Glutamatergic neuron (in vitro differentiated cells): ENCODE measurements at regions not wholly inside any gene's neighbourhood (a gene's known extent, or its start where the extent isn't known, plus 50 kb on each side); places are given as distances from the start of the nearest gene placed in this dataset.

ENCODE experiments used
- DNase-seq: peaks from one replicate; pipeline ENCODE4 v3.0.0; 2022
- H3K27ac Mint-ChIP-seq: one replicate; pipeline ENCODE4 v1.8.0; 2020; ENCODE audit warnings: mild to moderate bottlenecking, mixed read lengths, inconsistent platforms; ENCODE audit not compliant: unreplicated experiment
- H3K27me3 Mint-ChIP-seq: one replicate; pipeline ENCODE4 v1.8.0; 2020; ENCODE audit warnings: mild to moderate bottlenecking, moderate library complexity, mixed read lengths, inconsistent platforms; ENCODE audit not compliant: unreplicated experiment
- H3K36me3 Mint-ChIP-seq: one replicate; pipeline ENCODE4 v1.8.0; 2020; ENCODE audit warnings: mild to moderate bottlenecking, mixed read lengths, inconsistent platforms; ENCODE audit not compliant: unreplicated experiment
- H3K4me1 Mint-ChIP-seq: one replicate; pipeline ENCODE4 v1.8.0; 2020; ENCODE audit warnings: mild to moderate bottlenecking, low read depth, mixed read lengths, inconsistent platforms; ENCODE audit not compliant: unreplicated experiment
- H3K4me3 Mint-ChIP-seq: one replicate; pipeline ENCODE4 v1.8.0; 2020; ENCODE audit warnings: mild to moderate bottlenecking, mixed read lengths, inconsistent platforms; ENCODE audit not compliant: unreplicated experiment
- H3K9me3 Mint-ChIP-seq: one replicate; pipeline ENCODE4 v1.8.0; 2020; ENCODE audit warnings: mild to moderate bottlenecking, moderate library complexity, mixed read lengths, inconsistent platforms; ENCODE audit not compliant: unreplicated experiment
- CTCF ChIP-seq: fragments of 200-600 bp; sonication (generic); IDR thresholded peaks from one replicate; pipeline ENCODE4 v1.5.0; 2021; ENCODE audit not compliant: partially characterized antibody, unreplicated experiment

GRCh38 chr4:164413743-164414142, 340.2 kb upstream of the SMIM31 start:
- Mint-ChIP-seq H3K27me3 (no peaks in the 10 kb centered on the region), H3K4me1 (no peaks in the 10 kb centered on the region), H3K27ac (no peak overlapping the region), H3K4me3 (no peak overlapping the region), H3K9me3 (no peaks in the 10 kb centered on the region), H3K36me3 (no peaks in the 10 kb centered on the region)
- no peak for DNase-seq
- no peak for TF ChIP-seq CTCF

GRCh38 chr4:164423819-164424218, 330.1 kb upstream of the SMIM31 start:
- no peak for TF ChIP-seq CTCF
- Mint-ChIP-seq H3K4me1 (no peaks in the 10 kb centered on the region), H3K4me3 (no peak overlapping the region), H3K27me3 (no peaks in the 10 kb centered on the region), H3K9me3 (no peaks in the 10 kb centered on the region), H3K27ac (no peak overlapping the region), H3K36me3 (no peaks in the 10 kb centered on the region)
- no peak for DNase-seq

- no peak for TF ChIP-seq CTCF
- Mint-ChIP-seq H3K4me1 (no peaks in the 10 kb centered on the region), H3K4me3 (no peak overlapping the region), H3K27ac (no peak overlapping the region), H3K27me3 (no peaks in the 10 kb centered on the region), H3K36me3 (no peaks in the 10 kb centered on the region), H3K9me3 (no peaks in the 10 kb centered on the region)
- DNase-seq, result no peak
These were observed 329.1 kb upstream of the SMIM31 start for GRCh38 chr4:164424846-164425245.

- Mint-ChIP-seq H3K4me1 (no peaks in the 10 kb centered on the region), H3K36me3 (no peaks in the 10 kb centered on the region), H3K9me3 (no peaks in the 10 kb centered on the region), H3K27me3 (no peaks in the 10 kb centered on the region), H3K27ac (no peak overlapping the region), H3K4me3 (no peak overlapping the region)
- TF ChIP-seq CTCF, result no peak
- no peak for DNase-seq
These were observed 325.4 kb upstream of the SMIM31 start for GRCh38 chr4:164428561-164428960.

- TF ChIP-seq CTCF, result no peak
- no peaks in the 10 kb centered on the region for H3K36me3 Mint-ChIP-seq
- no peak overlapping the region for H3K4me3 Mint-ChIP-seq
- H3K9me3 Mint-ChIP-seq, result no peaks in the 10 kb centered on the region
- no peak overlapping the region for H3K27ac Mint-ChIP-seq
- H3K4me1 Mint-ChIP-seq, result peaks cover 15% of the 10 kb centered on the region
- H3K27me3 Mint-ChIP-seq, result no peaks in the 10 kb centered on the region
- no peak for DNase-seq
These were observed 315.6 kb upstream of the SMIM31 start for GRCh38 chr4:164438321-164438720.
